Osteoblast (primary cell): ENCODE measurements at regions not wholly inside any gene's neighbourhood (a gene's known extent, or its start where the extent isn't known, plus 50 kb on each side); places are given as distances from the start of the nearest gene placed in this dataset.

Experiments used
- DNase-seq: peaks from one replicate; pipeline ENCODE4 v3.0.0; 2011; ENCODE audit warnings: low spot score, mixed read lengths; ENCODE audit not compliant: insufficient read length; ENCODE audit errors: missing footprints
- H2AFZ ChIP-seq: 2 replicates; pipeline ENCODE4 v1.6.0; 2011; ENCODE audit warnings: mild to moderate bottlenecking, low read length
- H3K27ac ChIP-seq: 2 replicates; pipeline ENCODE4 v1.5.1; 2011; ENCODE audit warnings: mild to moderate bottlenecking, low read depth, low read length, moderate library complexity
- H3K27me3 ChIP-seq: 2 replicates; pipeline ENCODE4 v1.6.0; 2012; ENCODE audit warnings: mild to moderate bottlenecking, control low read depth, inconsistent platforms, low read length, moderate library complexity; ENCODE audit not compliant: insufficient read depth
- H3K36me3 ChIP-seq: 2 replicates; pipeline ENCODE4 v1.5.1; 2011; ENCODE audit warnings: mild to moderate bottlenecking, low read length, control low read depth, moderate library complexity; ENCODE audit not compliant: insufficient read depth
- H3K4me1 ChIP-seq: 2 replicates; pipeline ENCODE4 v1.5.1; 2011; ENCODE audit warnings: mild to moderate bottlenecking, low read length, control low read depth, moderate library complexity; ENCODE audit not compliant: insufficient read depth
- H3K4me2 ChIP-seq: 2 replicates; pipeline ENCODE4 v1.6.0; 2011; ENCODE audit warnings: mild to moderate bottlenecking, low read length; ENCODE audit not compliant: insufficient read depth
- H3K4me3 ChIP-seq: fragments of 200-600 bp; sonication (generic); 3 replicates; pipeline ENCODE4 v1.5.1; 2012; ENCODE audit warnings: mild to moderate bottlenecking, low read length, inconsistent platforms; ENCODE audit not compliant: insufficient read depth
- H3K79me2 ChIP-seq: 2 replicates; pipeline ENCODE4 v1.6.0; 2012; ENCODE audit warnings: mild to moderate bottlenecking, low read length, control low read depth, inconsistent platforms; ENCODE audit not compliant: insufficient read depth
- H3K9me3 ChIP-seq: 2 replicates; pipeline ENCODE4 v1.5.1; 2011; ENCODE audit warnings: low read depth, low read length, control low read depth
- H4K20me1 ChIP-seq: 2 replicates; pipeline ENCODE4 v1.6.0; 2012; ENCODE audit warnings: mild to moderate bottlenecking, low read length, control low read depth; ENCODE audit not compliant: insufficient read depth
- CTCF ChIP-seq: IDR thresholded peaks from 2 replicates; pipeline ENCODE4 v1.5.1; 2011; ENCODE audit warnings: mild to moderate bottlenecking, low read depth, low read length, moderate library complexity; ENCODE audit errors: extremely low read depth

GRCh38 chr4:8526363-8526855 is 53.8 kb upstream of the GPR78 start:
- H3K9me3 ChIP-seq: peaks cover 2% of the 10 kb centered on the region
- peaks cover 5% of the 10 kb centered on the region for H3K27me3 ChIP-seq
- H3K4me1 ChIP-seq: peaks cover 21% of the 10 kb centered on the region
- H3K27ac ChIP-seq: no peak overlapping the region
- no peaks in the 10 kb centered on the region for H3K36me3 ChIP-seq
- no peaks in the 10 kb centered on the region for H3K79me2 ChIP-seq
- H3K4me2 ChIP-seq: no peak overlapping the region
- no peaks in the 10 kb centered on the region for H4K20me1 ChIP-seq
- no peak overlapping the region for H2AFZ ChIP-seq
- H3K4me3 ChIP-seq: no peak overlapping the region
- TF ChIP-seq CTCF: no peak
- peak; percentile 3 for DNase-seq

GRCh38 chr4:8528713-8529112 is 51.5 kb upstream of the GPR78 start:
- DNase-seq: peak; percentile 64
- no peak overlapping the region for H3K27ac ChIP-seq
- TF ChIP-seq CTCF: no peak

More at GRCh38 chr4:8528713-8529112, 51.5 kb upstream of the GPR78 start:
- no peaks in the 10 kb centered on the region for H3K36me3 ChIP-seq
- H4K20me1 ChIP-seq: no peaks in the 10 kb centered on the region
- H2AFZ ChIP-seq: no peak overlapping the region
- H3K4me3 ChIP-seq: no peak overlapping the region
- no peaks in the 10 kb centered on the region for H3K9me3 ChIP-seq
- H3K4me2 ChIP-seq: no peak overlapping the region
- no peaks in the 10 kb centered on the region for H3K79me2 ChIP-seq
- H3K4me1 ChIP-seq: peaks cover 21% of the 10 kb centered on the region
- peaks cover 5% of the 10 kb centered on the region for H3K27me3 ChIP-seq
